ENCODE measurements at regions not wholly inside any gene's neighbourhood (a gene's known extent, or its start where the extent isn't known, plus 50 kb on each side); places are given as distances from the start of the nearest gene placed in this dataset.

- no peak for TF ChIP-seq CTCF (conservative IDR thresholded peaks at IDR 0.05; ENCODE audit: low read length)
- no peak for TF ChIP-seq EZH2phosphoT487 (IDR thresholded peaks at IDR 0.05; ENCODE audit: borderline replicate concordance)
Measured at GRCh38 chr9:108521063-108521590, 334.7 kb downstream of the ACTL7B start.

Data from Loucy (cell line).